PC-9 (cell line): ENCODE measurements at regions not wholly inside any gene's neighbourhood (a gene's known extent, or its start where the extent isn't known, plus 50 kb on each side); places are given as distances from the start of the nearest gene placed in this dataset.

Experiments used
- EZH2 ChIP-seq: fragments of 200-600 bp; sonication (generic); IDR thresholded peaks from 2 replicates; pipeline ENCODE4 v1.8.0; 2017; ENCODE audit warnings: antibody characterized with exemption, low read depth
- TF ChIP-seq, protein P1 (sequence below): fragments of 200-600 bp; sonication (generic); conservative IDR thresholded peaks from 2 replicates; pipeline ENCODE4 v1.6.1; 2017; ENCODE audit warnings: mixed run types, antibody characterized with exemption, mild to moderate bottlenecking, moderate library complexity

DNA sequence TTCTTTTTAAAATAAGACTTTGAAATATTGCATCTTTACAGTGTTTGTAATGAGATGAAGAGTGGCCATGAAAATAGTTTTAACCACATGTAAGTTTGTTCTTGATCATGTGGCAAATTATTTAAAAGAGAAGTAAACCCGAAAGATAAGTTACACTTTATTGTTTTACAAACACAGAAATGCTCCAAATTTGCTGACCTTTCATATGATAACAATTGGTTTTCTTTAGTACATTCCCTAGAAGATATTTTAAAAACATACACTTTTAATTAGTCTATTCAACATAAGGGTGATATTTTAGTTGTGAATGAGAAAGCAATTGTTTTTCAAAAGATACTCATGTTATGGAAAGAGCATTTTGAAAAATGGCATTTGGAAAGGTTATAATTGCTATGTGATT lies 287.7 kb downstream of the PSAT1 start:
- TF ChIP-seq, protein P1, sequence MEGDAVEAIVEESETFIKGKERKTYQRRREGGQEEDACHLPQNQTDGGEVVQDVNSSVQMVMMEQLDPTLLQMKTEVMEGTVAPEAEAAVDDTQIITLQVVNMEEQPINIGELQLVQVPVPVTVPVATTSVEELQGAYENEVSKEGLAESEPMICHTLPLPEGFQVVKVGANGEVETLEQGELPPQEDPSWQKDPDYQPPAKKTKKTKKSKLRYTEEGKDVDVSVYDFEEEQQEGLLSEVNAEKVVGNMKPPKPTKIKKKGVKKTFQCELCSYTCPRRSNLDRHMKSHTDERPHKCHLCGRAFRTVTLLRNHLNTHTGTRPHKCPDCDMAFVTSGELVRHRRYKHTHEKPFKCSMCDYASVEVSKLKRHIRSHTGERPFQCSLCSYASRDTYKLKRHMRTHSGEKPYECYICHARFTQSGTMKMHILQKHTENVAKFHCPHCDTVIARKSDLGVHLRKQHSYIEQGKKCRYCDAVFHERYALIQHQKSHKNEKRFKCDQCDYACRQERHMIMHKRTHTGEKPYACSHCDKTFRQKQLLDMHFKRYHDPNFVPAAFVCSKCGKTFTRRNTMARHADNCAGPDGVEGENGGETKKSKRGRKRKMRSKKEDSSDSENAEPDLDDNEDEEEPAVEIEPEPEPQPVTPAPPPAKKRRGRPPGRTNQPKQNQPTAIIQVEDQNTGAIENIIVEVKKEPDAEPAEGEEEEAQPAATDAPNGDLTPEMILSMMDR = no peak
- no peak for TF ChIP-seq EZH2
